GM21390 (cell line): ENCODE measurements at regions not wholly inside any gene's neighbourhood (a gene's known extent, or its start where the extent isn't known, plus 50 kb on each side); places are given as distances from the start of the nearest gene placed in this dataset.

Source experiments
- ATAC-seq: cut with Tn5 transposase; IDR thresholded peaks from one replicate; pipeline ENCODE4 v1.9.1; 2021; ENCODE audit not compliant: unreplicated experiment

DNA sequence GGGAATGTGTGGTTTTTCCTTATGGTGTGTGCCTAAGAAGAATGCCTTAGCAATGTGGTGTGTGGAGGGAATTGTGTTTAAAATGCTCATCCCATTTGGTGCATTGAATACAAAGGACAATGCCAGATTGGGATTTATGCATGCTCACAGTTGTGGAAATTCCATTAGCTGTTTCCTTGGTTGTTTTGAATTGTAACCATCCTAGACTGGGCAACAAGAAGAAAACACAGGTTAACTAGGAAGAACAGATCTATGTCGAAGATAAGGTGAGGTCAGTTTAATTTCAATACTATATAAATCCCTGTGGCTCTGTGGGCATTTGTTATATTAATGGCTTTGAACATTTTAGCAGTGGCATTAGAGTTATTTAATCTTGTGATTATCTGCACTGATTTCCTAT, 266.8 kb downstream of the MAT2B start:
- no peak for ATAC-seq

GRCh38 chr5:163772644-163773043, 267.2 kb downstream of the MAT2B start:
- no peak for ATAC-seq

DNA sequence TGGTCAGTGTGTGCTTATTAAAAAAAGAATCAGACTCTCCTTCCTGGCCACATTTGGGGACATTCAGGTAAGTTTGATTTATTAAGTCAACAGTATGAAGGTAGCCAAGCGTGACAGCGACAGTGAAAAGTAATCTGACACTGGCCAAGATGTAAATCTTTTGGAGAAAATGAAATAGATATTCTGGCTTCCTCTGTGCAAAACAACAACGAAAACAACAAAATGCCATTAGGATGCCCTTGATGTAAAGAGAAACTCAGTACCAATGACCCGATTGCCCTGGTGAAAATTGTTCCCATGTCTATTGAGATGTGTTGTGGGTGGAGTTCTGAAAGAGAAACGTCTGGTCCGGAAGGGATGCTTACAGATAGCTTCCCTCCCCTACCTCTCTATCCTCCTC, 267.8 kb downstream of the MAT2B start:
- no peak for ATAC-seq

GRCh38 chr5:163789870-163790269, 284.5 kb downstream of the MAT2B start:
- ATAC-seq: no peak

- no peak for ATAC-seq
Measured at GRCh38 chr5:163790497-163790896, 285.1 kb downstream of the MAT2B start.

GRCh38 chr5:163794993-163795392, 289.6 kb downstream of the MAT2B start:
- ATAC-seq: no peak

GRCh38 chr5:163807781-163808180, 302.4 kb downstream of the MAT2B start:
- no peak for ATAC-seq

DNA sequence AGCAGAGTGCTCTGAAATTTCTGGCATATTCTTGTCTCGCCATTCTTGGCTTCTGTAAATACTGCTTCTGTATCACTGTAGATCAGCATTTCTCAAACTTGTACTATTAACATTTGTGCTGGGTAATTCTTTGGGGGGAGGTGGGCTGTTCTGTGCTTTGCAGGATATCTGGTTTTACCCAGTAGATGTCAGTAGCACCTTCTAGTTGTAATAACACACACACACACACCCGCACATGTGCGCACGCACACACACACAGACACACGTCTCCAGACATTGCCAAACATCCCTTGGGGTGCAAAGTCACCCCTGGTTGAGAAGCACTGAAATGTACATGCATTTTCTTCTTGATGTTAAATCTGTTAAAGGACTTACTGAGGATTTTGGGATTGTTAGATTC, 304.1 kb downstream of the MAT2B start:
- no peak for ATAC-seq

GRCh38 chr5:163813900-163814299, 308.5 kb downstream of the MAT2B start:
- no peak for ATAC-seq

GRCh38 chr5:163815240-163815791, 309.9 kb downstream of the MAT2B start:
- no peak for ATAC-seq

DNA sequence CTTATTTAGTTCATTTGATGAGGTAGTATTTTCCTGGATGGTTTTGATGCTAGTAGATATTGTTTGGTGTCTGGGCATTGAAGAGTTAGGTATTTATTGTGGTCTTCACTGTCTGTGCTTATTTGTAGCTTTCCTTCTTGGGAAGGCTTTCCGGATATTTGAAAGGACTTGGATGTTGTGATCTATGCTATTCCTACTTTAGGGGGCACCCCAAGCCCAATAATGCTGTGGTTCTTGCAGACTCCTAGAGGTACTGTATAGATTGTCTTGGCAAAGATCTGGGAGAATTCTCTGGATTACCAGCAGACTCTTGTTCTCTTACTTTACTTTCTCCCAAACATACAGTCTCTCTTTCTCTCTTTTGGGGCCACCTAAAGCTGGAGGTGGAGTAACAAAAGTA, 315.7 kb downstream of the MAT2B start:
- ATAC-seq: no peak

- ATAC-seq: no peak
Measured at GRCh38 chr5:163822548-163822947, 317.1 kb downstream of the MAT2B start.

GRCh38 chr5:163825661-163826060, 320.2 kb downstream of the MAT2B start:
- ATAC-seq: no peak

GRCh38 chr5:163826201-163826600, 320.8 kb downstream of the MAT2B start:
- no peak for ATAC-seq

DNA sequence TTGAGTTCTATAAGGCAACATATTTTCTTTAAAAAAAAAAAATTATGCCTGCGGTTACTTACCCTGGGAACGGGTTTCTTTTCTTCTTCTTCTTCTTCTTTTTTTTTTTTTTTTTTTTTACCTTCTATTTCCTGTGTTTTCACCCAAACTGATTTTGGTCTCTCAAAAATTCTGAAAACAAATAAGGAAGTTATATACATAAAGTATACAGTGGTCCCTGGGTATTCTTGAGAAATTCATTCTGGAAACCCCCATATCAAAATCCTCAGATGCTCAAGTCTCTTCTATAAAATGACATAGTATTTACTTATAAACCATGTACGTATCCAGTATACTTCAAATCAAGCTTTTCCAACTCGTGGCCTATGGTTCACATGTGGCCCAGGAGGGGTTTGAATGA, 326.7 kb downstream of the MAT2B start:
- no peak for ATAC-seq

DNA sequence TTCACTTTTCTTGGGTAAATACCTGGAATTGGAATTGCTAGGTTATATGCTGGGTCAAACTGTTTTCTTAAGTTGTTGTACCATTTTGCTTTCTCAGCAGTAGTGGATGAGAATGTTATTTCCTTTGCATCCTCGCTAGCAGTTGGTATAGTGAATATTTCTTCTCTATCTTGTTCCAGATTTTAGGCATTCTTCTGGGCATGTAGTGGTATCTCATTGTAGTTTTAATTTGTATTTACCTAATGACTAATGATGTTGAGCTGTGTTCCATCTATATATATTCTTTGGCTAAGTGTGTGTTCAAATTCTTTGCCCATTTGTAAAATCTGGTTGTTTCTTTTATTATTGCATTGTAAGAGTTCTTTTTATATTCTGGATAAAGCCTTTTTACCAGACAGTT, 333.3 kb downstream of the MAT2B start:
- no peak for ATAC-seq

DNA sequence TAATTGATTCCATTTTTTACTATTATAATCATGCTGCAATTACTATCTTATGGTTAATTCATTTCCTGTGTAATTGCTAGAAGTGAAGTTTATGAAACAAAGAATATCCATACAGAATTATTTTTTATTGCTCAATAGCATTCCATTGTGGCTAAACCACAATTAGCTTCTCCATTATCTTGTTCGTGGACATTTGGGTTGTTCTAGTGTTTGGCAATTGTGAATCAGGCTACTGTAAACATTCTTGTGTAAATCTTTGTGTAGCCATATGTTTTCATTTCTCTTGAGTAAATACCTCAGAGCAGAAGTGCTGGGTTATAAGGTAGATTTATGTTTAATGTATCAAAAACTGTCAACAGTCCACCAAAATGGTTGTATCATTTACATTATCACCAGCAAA, 341.1 kb downstream of the MAT2B start:
- ATAC-seq: no peak

DNA sequence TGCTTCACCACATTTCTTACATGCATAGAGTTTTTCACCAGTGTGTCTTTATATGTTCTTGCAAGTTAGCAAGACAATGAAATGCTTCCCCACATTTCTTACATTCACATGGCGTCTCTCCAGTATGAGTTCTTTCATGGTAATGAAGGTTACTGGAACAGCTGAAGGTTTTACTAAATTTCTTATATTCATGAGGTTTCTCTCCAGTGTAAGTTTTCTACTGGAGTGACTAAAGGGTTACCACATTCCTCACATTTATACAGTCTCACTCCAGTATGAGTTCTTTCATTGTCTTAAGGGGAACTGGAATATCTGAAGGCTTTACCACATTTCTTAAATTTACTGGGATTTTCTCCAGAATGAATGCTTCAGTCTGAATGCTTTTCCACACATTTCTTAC, 350.3 kb downstream of the MAT2B start:
- ATAC-seq: no peak

- no peak for ATAC-seq
Measured at GRCh38 chr5:163861670-163862069, 356.3 kb downstream of the MAT2B start.

DNA sequence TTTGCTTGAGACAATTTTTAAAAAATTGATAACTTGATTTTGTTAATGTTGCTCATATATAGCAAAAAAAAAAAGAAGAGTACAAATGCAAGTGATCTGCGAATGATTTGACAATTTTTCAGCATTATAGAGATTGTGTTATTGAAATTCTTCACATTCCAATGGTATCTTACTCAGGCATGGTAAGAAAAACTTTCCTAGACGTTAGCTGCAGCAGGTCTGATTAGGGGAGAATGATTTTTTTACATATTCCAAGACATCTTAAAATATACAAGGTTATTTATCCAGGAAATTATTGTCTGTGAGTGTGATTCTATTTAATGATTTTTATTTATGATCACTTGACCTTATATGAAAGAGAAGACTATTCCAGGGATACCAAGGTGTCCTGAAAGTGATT, 361.9 kb downstream of the MAT2B start:
- ATAC-seq: no peak

GRCh38 chr5:163867738-163868137, 362.3 kb downstream of the MAT2B start:
- no peak for ATAC-seq

GRCh38 chr5:163869581-163869980, 364.2 kb downstream of the MAT2B start:
- no peak for ATAC-seq

GRCh38 chr5:163870441-163870840, 365.0 kb downstream of the MAT2B start:
- ATAC-seq: no peak

- ATAC-seq: no peak
Measured at GRCh38 chr5:163874431-163874830, 369.0 kb downstream of the MAT2B start.
